WTC11 (cell line): ENCODE measurements at regions not wholly inside any gene's neighbourhood (a gene's known extent, or its start where the extent isn't known, plus 50 kb on each side); places are given as distances from the start of the nearest gene placed in this dataset.

Experiments
- ATAC-seq: fragments of 200-7000 bp; cut with Tn5 transposase; 2 replicates; pipeline ENCODE4 v1.10.0; 2021; ENCODE audit warnings: mild to moderate bottlenecking, moderate library complexity
- CTCF ChIA-PET: fragments of 300-600 bp; sonication (Branson Sonifier 250); formaldehyde crosslinking; loops from one replicate; lab custom pipeline; 2021; ENCODE audit warnings: antibody characterized with exemption; lab: Charles Lee
- POLR2A ChIA-PET: fragments of 350-600 bp; sonication (Branson Sonifier 250); formaldehyde crosslinking; loops from one replicate; lab custom pipeline; 2021; ENCODE audit warnings: antibody characterized with exemption; lab: Charles Lee
- DNase-seq: peaks from one replicate; pipeline ENCODE4 v3.0.0; 2021; ENCODE audit warnings: low spot score
- H3K27ac Mint-ChIP-seq: 2 replicates; pipeline ENCODE4 v1.8.0; 2021; ENCODE audit warnings: mixed read lengths
- H3K27me3 Mint-ChIP-seq: 2 replicates; pipeline ENCODE4 v1.8.0; 2021; ENCODE audit warnings: low read depth, mild to moderate bottlenecking, moderate library complexity, mixed read lengths
- H3K36me3 Mint-ChIP-seq: 2 replicates; pipeline ENCODE4 v1.8.0; 2021; ENCODE audit warnings: mixed read lengths
- H3K4me1 Mint-ChIP-seq: 2 replicates; pipeline ENCODE4 v1.8.0; 2022; ENCODE audit warnings: mixed read lengths
- H3K4me3 Mint-ChIP-seq: 2 replicates; pipeline ENCODE4 v1.8.0; 2021; ENCODE audit warnings: mild to moderate bottlenecking, moderate library complexity, mixed read lengths
- H3K9me3 Mint-ChIP-seq: 2 replicates; pipeline ENCODE4 v1.8.0; 2021; ENCODE audit warnings: mixed read lengths
- AFF4 ChIP-seq: sonication (generic); formaldehyde crosslinking; IDR thresholded peaks from 2 replicates; pipeline ENCODE4 v1.8.1; 2023; ENCODE audit warnings: mild to moderate bottlenecking, missing genetic modification reagents, borderline replicate concordance
- AR ChIP-seq: fragments of 250-450 bp; sonication (Bioruptor Pico); IDR thresholded peaks from 2 replicates; pipeline ENCODE4 v1.9.0; 2021; ENCODE audit warnings: mild to moderate bottlenecking
- ARID4B ChIP-seq: sonication (generic); formaldehyde crosslinking; IDR thresholded peaks from 2 replicates; pipeline ENCODE4 v1.8.0; 2023; ENCODE audit warnings: missing genetic modification reagents, mild to moderate bottlenecking, borderline replicate concordance
- E2F4 ChIP-seq: sonication (generic); formaldehyde crosslinking; IDR thresholded peaks from 2 replicates; pipeline ENCODE4 v1.8.1; 2022; ENCODE audit warnings: low read depth, mild to moderate bottlenecking, moderate library complexity, missing genetic modification reagents, borderline replicate concordance
- GRHL2 ChIP-seq: fragments of 250-450 bp; sonication (Bioruptor Pico); IDR thresholded peaks from 2 replicates; pipeline ENCODE4 v1.8.0; 2022; ENCODE audit warnings: mild to moderate bottlenecking, moderate library complexity; ENCODE audit not compliant: insufficient replicate concordance, severe bottlenecking
- IRF1 ChIP-seq: sonication (generic); formaldehyde crosslinking; IDR thresholded peaks from 2 replicates; pipeline ENCODE4 v1.8.0; 2023; ENCODE audit warnings: missing genetic modification reagents
- JAZF1 ChIP-seq: fragments of 250-450 bp; sonication (Bioruptor Pico); IDR thresholded peaks from 2 replicates; pipeline ENCODE4 v1.9.0; 2021; ENCODE audit warnings: moderate library complexity, mild to moderate bottlenecking, inconsistent platforms
- PREB ChIP-seq: sonication (generic); formaldehyde crosslinking; IDR thresholded peaks from 2 replicates; pipeline ENCODE4 v1.8.1; 2022; ENCODE audit warnings: mild to moderate bottlenecking, missing genetic modification reagents, moderate library complexity, borderline replicate concordance
- RELA ChIP-seq: sonication (generic); formaldehyde crosslinking; IDR thresholded peaks from 2 replicates; pipeline ENCODE4 v1.8.1; 2022; ENCODE audit warnings: missing genetic modification reagents, mild to moderate bottlenecking, borderline replicate concordance
- RORB ChIP-seq: fragments of 250-450 bp; sonication (Bioruptor Pico); IDR thresholded peaks from 2 replicates; pipeline ENCODE4 v1.9.0; 2021; ENCODE audit warnings: mild to moderate bottlenecking
- SMAD3 ChIP-seq: sonication (generic); formaldehyde crosslinking; IDR thresholded peaks from 2 replicates; pipeline ENCODE4 v1.8.0; 2022; ENCODE audit warnings: missing genetic modification reagents, mild to moderate bottlenecking, borderline replicate concordance
- SMAD4 ChIP-seq: sonication (generic); formaldehyde crosslinking; IDR thresholded peaks from 2 replicates; pipeline ENCODE4 v1.8.0; 2022; ENCODE audit warnings: mild to moderate bottlenecking, missing genetic modification reagents
- TEAD4 ChIP-seq: sonication (generic); formaldehyde crosslinking; IDR thresholded peaks from 2 replicates; pipeline ENCODE4 v1.8.0; 2022; ENCODE audit warnings: mild to moderate bottlenecking, missing genetic modification reagents
- ZNF121 ChIP-seq: sonication (generic); formaldehyde crosslinking; IDR thresholded peaks from 2 replicates; pipeline ENCODE4 v1.8.0; 2023; ENCODE audit warnings: missing genetic modification reagents
- ZNF138 ChIP-seq: sonication (generic); formaldehyde crosslinking; conservative IDR thresholded peaks from 2 replicates; pipeline ENCODE4 v1.8.1; 2022; ENCODE audit warnings: mild to moderate bottlenecking, moderate library complexity, missing genetic modification reagents
- TF ChIP-seq, protein P1 (sequence below): fragments of 250-450 bp; sonication (Bioruptor Pico); conservative IDR thresholded peaks from 2 replicates; pipeline ENCODE4 v1.9.0; 2021; ENCODE audit warnings: mild to moderate bottlenecking
- TF ChIP-seq, protein P2 (sequence below): sonication (generic); formaldehyde crosslinking; IDR thresholded peaks from 2 replicates; pipeline ENCODE4 v1.8.0; 2022; ENCODE audit warnings: mild to moderate bottlenecking, missing genetic modification reagents

DNA sequence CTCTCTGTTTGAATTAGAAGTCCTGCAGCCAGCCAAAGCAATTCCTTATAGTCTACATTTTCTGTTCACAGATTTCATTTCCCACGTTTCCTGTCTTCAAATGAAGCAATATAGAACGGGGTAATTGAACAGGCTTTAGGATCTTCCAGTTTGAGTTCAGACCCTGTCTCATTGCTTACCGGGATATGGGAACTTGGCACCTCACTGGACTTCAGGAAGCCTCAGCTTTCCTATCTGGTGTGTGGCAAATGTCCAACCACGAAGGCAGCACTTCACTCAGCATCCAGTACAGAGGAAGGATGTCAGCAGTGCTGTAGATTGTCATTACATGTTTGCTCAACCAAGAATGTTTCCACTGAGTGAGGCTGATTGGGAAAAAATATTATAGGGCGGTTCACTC lies 271.1 kb upstream of the ZFP42 start:
- H3K27me3 Mint-ChIP-seq = no peaks in the 10 kb centered on the region
- H3K4me3 Mint-ChIP-seq = no peak overlapping the region
- DNase-seq = no peak
- H3K36me3 Mint-ChIP-seq = peaks cover 2% of the 10 kb centered on the region; the same call in 1 of the 2 replicates
- CTCF ChIA-PET = no interaction called here
- peaks cover 4% of the 10 kb centered on the region; the same call in 1 of the 2 replicates for H3K9me3 Mint-ChIP-seq
- TF ChIP-seq ARID4B (CRISPR knock-in tag) = no peak
- TF ChIP-seq RORB = no peak
- TF ChIP-seq SMAD4 (CRISPR knock-in tag) = no peak
- TF ChIP-seq SMAD3 (CRISPR knock-in tag) = no peak
- TF ChIP-seq AR (CRISPR knock-in tag) = no peak
- POLR2A ChIA-PET = no interaction called here
- no peak for ATAC-seq
- no peaks in the 10 kb centered on the region for H3K4me1 Mint-ChIP-seq
- no peak overlapping the region for H3K27ac Mint-ChIP-seq

DNA sequence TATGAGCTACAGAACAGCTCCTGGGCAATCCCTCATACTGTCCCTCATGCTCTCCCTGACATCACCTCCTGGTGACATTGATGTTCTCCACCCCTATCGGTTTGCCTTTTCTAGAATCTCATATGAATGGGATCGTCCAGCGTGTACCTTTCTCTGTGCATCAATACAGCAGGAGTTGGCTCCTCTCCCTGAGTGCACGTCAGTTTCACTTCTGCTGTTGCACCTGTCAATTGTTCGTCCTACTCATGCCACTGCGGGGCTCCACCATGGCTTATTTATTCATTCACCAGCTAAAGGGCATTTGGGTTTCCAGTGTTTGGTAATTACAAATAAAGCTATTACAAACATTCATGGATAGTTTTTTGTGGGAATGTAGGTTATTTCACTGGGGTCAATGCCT lies 269.1 kb upstream of the ZFP42 start:
- Mint-ChIP-seq H3K27ac (no peak overlapping the region), H3K27me3 (no peaks in the 10 kb centered on the region)
- no peak for DNase-seq
- TF ChIP-seq IRF1 (CRISPR knock-in tag) = no peak
- TF ChIP-seq AFF4 (CRISPR knock-in tag) = no peak
- no peak for TF ChIP-seq TEAD4 (CRISPR knock-in tag)
- TF ChIP-seq, protein P1, sequence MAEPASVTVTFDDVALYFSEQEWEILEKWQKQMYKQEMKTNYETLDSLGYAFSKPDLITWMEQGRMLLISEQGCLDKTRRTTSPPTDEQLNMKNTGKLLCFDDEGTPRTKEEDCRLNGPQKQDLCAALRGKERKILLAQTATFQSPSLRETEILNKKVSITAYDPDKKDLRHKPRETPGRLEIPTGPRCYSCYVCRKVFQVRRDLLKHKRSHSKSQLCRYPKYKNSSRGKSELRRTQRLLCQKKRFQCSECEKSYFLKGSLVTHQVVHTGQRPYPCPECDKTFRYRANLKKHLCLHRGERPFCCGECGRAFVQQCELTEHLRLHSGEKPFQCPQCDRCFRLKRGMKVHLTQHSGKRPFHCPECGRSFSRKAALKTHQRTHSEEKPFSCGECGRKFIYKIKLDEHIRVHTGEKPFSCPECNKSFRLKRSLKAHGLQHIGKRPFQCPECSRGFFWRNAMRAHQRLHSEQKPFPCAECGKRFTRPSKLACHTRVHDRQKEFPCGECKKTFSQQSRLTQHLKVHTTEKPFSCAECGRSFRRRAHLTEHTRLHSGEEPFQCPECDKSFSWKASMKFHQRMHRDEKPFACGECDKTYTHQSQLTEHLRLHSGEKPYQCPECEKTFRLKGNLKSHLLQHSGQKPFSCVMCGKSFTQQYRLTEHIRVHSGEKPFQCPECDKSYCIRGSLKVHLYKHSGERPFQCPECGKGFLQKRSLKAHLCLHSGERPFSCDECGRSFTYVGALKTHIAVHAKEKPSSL (CRISPR knock-in tag) = no peak
- TF ChIP-seq RELA = no peak
- TF ChIP-seq, protein P2, sequence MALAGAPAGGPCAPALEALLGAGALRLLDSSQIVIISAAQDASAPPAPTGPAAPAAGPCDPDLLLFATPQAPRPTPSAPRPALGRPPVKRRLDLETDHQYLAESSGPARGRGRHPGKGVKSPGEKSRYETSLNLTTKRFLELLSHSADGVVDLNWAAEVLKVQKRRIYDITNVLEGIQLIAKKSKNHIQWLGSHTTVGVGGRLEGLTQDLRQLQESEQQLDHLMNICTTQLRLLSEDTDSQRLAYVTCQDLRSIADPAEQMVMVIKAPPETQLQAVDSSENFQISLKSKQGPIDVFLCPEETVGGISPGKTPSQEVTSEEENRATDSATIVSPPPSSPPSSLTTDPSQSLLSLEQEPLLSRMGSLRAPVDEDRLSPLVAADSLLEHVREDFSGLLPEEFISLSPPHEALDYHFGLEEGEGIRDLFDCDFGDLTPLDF (CRISPR knock-in tag) = no peak
- TF ChIP-seq GRHL2 (CRISPR knock-in tag) = no peak
- TF ChIP-seq ZNF138 = no peak
- TF ChIP-seq PREB (CRISPR knock-in tag) = no peak
- TF ChIP-seq E2F4 (CRISPR knock-in tag) = no peak
- no peak for TF ChIP-seq ZNF121 (CRISPR knock-in tag)
- no peak for TF ChIP-seq JAZF1 (CRISPR knock-in tag)
- TF ChIP-seq, all 79 proteins: peak for 0
- ChIA-PET CTCF (no interaction called here), POLR2A (no interaction called here)
- no peaks in the 10 kb centered on the region for H3K4me1 Mint-ChIP-seq
- no peak for ATAC-seq
- no peak overlapping the region for H3K4me3 Mint-ChIP-seq
- peaks cover 19% of the 10 kb centered on the region for H3K9me3 Mint-ChIP-seq
- peaks cover 16% of the 10 kb centered on the region for H3K36me3 Mint-ChIP-seq
